Hepatocyte (in vitro differentiated cells): ENCODE measurements at regions not wholly inside any gene's neighbourhood (a gene's known extent, or its start where the extent isn't known, plus 50 kb on each side); places are given as distances from the start of the nearest gene placed in this dataset.
"Not testable (repeated sequence)": the region's sequence is repeated elsewhere in the genome, so short reads cannot be mapped to it uniquely, and the experiment has no call there.

ENCODE experiments used
- DNase-seq: peaks from one replicate; pipeline ENCODE4 v3.0.0-alpha.2; 2016; ENCODE audit warnings: low spot score
- H2AFZ ChIP-seq: fragments of 200-600 bp; sonication (generic); 2 replicates; pipeline ENCODE4 v1.6.0; 2016; ENCODE audit warnings: antibody characterized with exemption, mild to moderate bottlenecking
- H3K27ac ChIP-seq: fragments of 200-600 bp; sonication (generic); 2 replicates; pipeline ENCODE4 v1.5.1; 2016; ENCODE audit warnings: mild to moderate bottlenecking
- H3K27me3 ChIP-seq: fragments of 200-600 bp; sonication (generic); 2 replicates; pipeline ENCODE4 v1.6.1; 2016
- H3K36me3 ChIP-seq: fragments of 200-600 bp; sonication (generic); replicated peaks from 2 replicates; pipeline ENCODE4 v1.5.1; 2016; ENCODE audit warnings: low read depth; ENCODE audit not compliant: insufficient read depth
- H3K4me1 ChIP-seq: fragments of 200-600 bp; sonication (generic); 2 replicates; pipeline ENCODE4 v1.5.1; 2016; ENCODE audit warnings: mild to moderate bottlenecking, moderate library complexity; ENCODE audit not compliant: insufficient read depth
- H3K4me2 ChIP-seq: fragments of 200-600 bp; sonication (generic); 2 replicates; pipeline ENCODE4 v1.6.0; 2016
- H3K4me3 ChIP-seq: fragments of 200-600 bp; sonication (generic); 2 replicates; pipeline ENCODE4 v1.5.1; 2016; ENCODE audit warnings: mild to moderate bottlenecking
- H3K79me2 ChIP-seq: fragments of 200-600 bp; sonication (generic); 2 replicates; pipeline ENCODE4 v1.6.0; 2017; ENCODE audit warnings: mild to moderate bottlenecking
- H3K9me2 ChIP-seq: fragments of 200-600 bp; sonication (generic); replicated peaks from 2 replicates; pipeline ENCODE4 v1.6.0; 2017; ENCODE audit warnings: mild to moderate bottlenecking; ENCODE audit not compliant: insufficient read depth
- H3K9me3 ChIP-seq: fragments of 200-600 bp; sonication (generic); 2 replicates; pipeline ENCODE4 v1.5.1; 2016; ENCODE audit warnings: low read depth, mild to moderate bottlenecking
- H4K20me1 ChIP-seq: fragments of 200-600 bp; sonication (generic); 2 replicates; pipeline ENCODE4 v1.6.0; 2016; ENCODE audit warnings: mild to moderate bottlenecking; ENCODE audit not compliant: insufficient read depth, poor library complexity, severe bottlenecking
- CTCF ChIP-seq: fragments of 200-600 bp; sonication (generic); IDR thresholded peaks from 2 replicates; pipeline ENCODE4 v1.5.1; 2016; ENCODE audit warnings: antibody characterized with exemption, mild to moderate bottlenecking; ENCODE audit not compliant: poor library complexity
- EZH2 ChIP-seq: fragments of 200-600 bp; sonication (generic); IDR thresholded peaks from 2 replicates; pipeline ENCODE4 v1.6.1; 2016; ENCODE audit warnings: antibody characterized with exemption, mild to moderate bottlenecking, borderline replicate concordance
- EZH2phosphoT487 ChIP-seq: fragments of 200-600 bp; sonication (generic); IDR thresholded peaks from one replicate; pipeline ENCODE4 v1.6.1; 2018; ENCODE audit warnings: antibody characterized with exemption, mild to moderate bottlenecking, low read depth, moderate library complexity; ENCODE audit not compliant: unreplicated experiment, severe bottlenecking
- WGBS: methylation state at CpG from one replicate; pipeline ENCODE4 v1.1.6; 2016; ENCODE audit warnings: low lambda C conversion rate; ENCODE audit errors: missing lambda C conversion rate; 5-methylcytosine and 5-hydroxymethylcytosine counted together

- no peak overlapping the region for H3K4me2 ChIP-seq
- H3K9me3 ChIP-seq: no peaks in the 10 kb centered on the region
- DNase-seq: no peak
- H3K9me2 ChIP-seq: no peaks in the 10 kb centered on the region
- no peak overlapping the region for H3K27ac ChIP-seq
- no peaks in the 10 kb centered on the region for H4K20me1 ChIP-seq
- H3K4me1 ChIP-seq: no peaks in the 10 kb centered on the region
- H2AFZ ChIP-seq: no peak overlapping the region
- H3K27me3 ChIP-seq: no peaks in the 10 kb centered on the region
- H3K4me3 ChIP-seq: no peak overlapping the region
- WGBS: 94% methylated on average over 7 of the region's 7 CpGs
- TF ChIP-seq CTCF (no peak), EZH2 (no peak), EZH2phosphoT487 (no peak)
- H3K79me2 ChIP-seq: no peaks in the 10 kb centered on the region
- no peaks in the 10 kb centered on the region for H3K36me3 ChIP-seq
These were observed 226.9 kb downstream of the ASMT start for GRCh38 chrX:1841746-1842145.

- H3K27me3 ChIP-seq, H3K4me1 ChIP-seq, H3K79me2 ChIP-seq, H2AFZ ChIP-seq, H3K9me2 ChIP-seq, DNase-seq, H3K36me3 ChIP-seq, H3K27ac ChIP-seq, H3K4me2 ChIP-seq, H3K9me3 ChIP-seq, H4K20me1 ChIP-seq, H3K4me3 ChIP-seq: not testable (repeated sequence)
- WGBS: 96% methylated on average over 4 of the region's 4 CpGs
These were observed 232.1 kb downstream of the ASMT start for GRCh38 chrX:1847000-1847399.

GRCh38 chrX:1847790-1848189, 232.9 kb downstream of the ASMT start:
- H3K9me3 ChIP-seq, DNase-seq, H3K9me2 ChIP-seq, H3K27ac ChIP-seq, H3K27me3 ChIP-seq, H4K20me1 ChIP-seq, H3K36me3 ChIP-seq, H3K4me1 ChIP-seq, H3K4me3 ChIP-seq, H3K79me2 ChIP-seq, H3K4me2 ChIP-seq, H2AFZ ChIP-seq: not testable (repeated sequence)
- 95% methylated on average over 2 of the region's 2 CpGs for WGBS

- H3K4me2 ChIP-seq: no peak overlapping the region
- H3K27ac ChIP-seq: no peak overlapping the region
- no peaks in the 10 kb centered on the region for H4K20me1 ChIP-seq
- H3K9me3 ChIP-seq: no peaks in the 10 kb centered on the region
- H3K27me3 ChIP-seq: no peaks in the 10 kb centered on the region
- 88% methylated on average over 6 of the region's 6 CpGs for WGBS
- H3K9me2 ChIP-seq: no peaks in the 10 kb centered on the region
- H2AFZ ChIP-seq: no peak overlapping the region
- H3K4me1 ChIP-seq: no peaks in the 10 kb centered on the region
- no peak for TF ChIP-seq EZH2
- TF ChIP-seq CTCF: no peak
- TF ChIP-seq EZH2phosphoT487: no peak
- no peaks in the 10 kb centered on the region for H3K36me3 ChIP-seq
- no peak overlapping the region for H3K4me3 ChIP-seq
- no peaks in the 10 kb centered on the region for H3K79me2 ChIP-seq
- DNase-seq: no peak
These were observed 236.7 kb downstream of the ASMT start for GRCh38 chrX:1851527-1851926.

- Histone ChIP-seq H3K9me3 (no peaks in the 10 kb centered on the region), H2AFZ (no peak overlapping the region), H3K4me3 (no peak overlapping the region), H3K27me3 (no peaks in the 10 kb centered on the region), H3K27ac (no peak overlapping the region), H3K36me3 (no peaks in the 10 kb centered on the region), H3K4me1 (no peaks in the 10 kb centered on the region), H3K9me2 (no peaks in the 10 kb centered on the region), H4K20me1 (no peaks in the 10 kb centered on the region), H3K4me2 (no peak overlapping the region), H3K79me2 (no peaks in the 10 kb centered on the region)
- no peak for DNase-seq
- TF ChIP-seq CTCF: no peak
- no peak for TF ChIP-seq EZH2
- TF ChIP-seq EZH2phosphoT487: no peak
- 85% methylated on average over 9 of the region's 9 CpGs for WGBS
These were observed 237.2 kb downstream of the ASMT start for GRCh38 chrX:1852082-1852481.
